Sigmoid colon (tissue), 4 donors: ENCODE measurements at regions not wholly inside any gene's neighbourhood (a gene's known extent, or its start where the extent isn't known, plus 50 kb on each side); places are given as distances from the start of the nearest gene placed in this dataset.

ENCODE experiments used
- CTCF ChIP-seq, 4 experiments: fragments of 450-650 bp in 3 of 4; fragments of 200-600 bp in 1 of 4; IDR thresholded peaks; one replicate each; pipeline ENCODE4 v1.5.1; 2016 to 2019; ENCODE audit warnings: antibody characterized with exemption in 4 of 4, mild to moderate bottlenecking in 3 of 4, moderate library complexity in 2 of 4
- EP300 ChIP-seq, 4 donors: sonication (generic); formaldehyde crosslinking; IDR thresholded peaks; one replicate each; pipeline ENCODE4 v1.6.1; 2017; ENCODE audit warnings: antibody characterized with exemption in 4 of 4

- TF ChIP-seq EP300 (IDR thresholded peaks at IDR 0.05) (no peak), CTCF (IDR thresholded peaks at IDR 0.05) (no peak)
Observed at GRCh38 chr12:115761784-115762183, 515.7 kb downstream of the MED13L start.
